GM19351 (cell line): ENCODE measurements at regions not wholly inside any gene's neighbourhood (a gene's known extent, or its start where the extent isn't known, plus 50 kb on each side); places are given as distances from the start of the nearest gene placed in this dataset.
"Not testable (repeated sequence)": the region's sequence is repeated elsewhere in the genome, so short reads cannot be mapped to it uniquely, and the experiment has no call there.

Experiments
- ATAC-seq: cut with Tn5 transposase; IDR thresholded peaks from one replicate; pipeline ENCODE4 v1.9.1; 2021; ENCODE audit warnings: mild to moderate bottlenecking, moderate library complexity; ENCODE audit not compliant: unreplicated experiment

DNA sequence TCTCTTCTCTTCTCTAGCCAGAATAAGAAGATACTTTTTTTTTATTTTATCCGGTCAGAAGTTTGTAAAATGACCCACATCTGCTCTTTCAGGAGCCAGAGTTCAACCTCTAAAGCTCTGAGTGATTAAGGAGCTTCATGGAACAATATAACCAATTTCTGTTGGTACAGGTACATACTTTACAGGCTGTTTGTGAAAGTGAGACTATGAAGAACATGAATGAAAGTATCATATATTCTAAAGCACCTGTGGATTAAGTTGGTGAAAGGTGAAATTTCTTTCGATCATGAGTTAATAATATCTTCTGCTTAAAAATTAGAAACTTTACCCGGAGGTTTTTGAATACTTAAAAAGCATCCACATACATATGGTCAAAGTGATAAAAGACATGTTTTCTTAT lies 65.2 kb downstream of the DMRT2 start:
- ATAC-seq, result no peak

DNA sequence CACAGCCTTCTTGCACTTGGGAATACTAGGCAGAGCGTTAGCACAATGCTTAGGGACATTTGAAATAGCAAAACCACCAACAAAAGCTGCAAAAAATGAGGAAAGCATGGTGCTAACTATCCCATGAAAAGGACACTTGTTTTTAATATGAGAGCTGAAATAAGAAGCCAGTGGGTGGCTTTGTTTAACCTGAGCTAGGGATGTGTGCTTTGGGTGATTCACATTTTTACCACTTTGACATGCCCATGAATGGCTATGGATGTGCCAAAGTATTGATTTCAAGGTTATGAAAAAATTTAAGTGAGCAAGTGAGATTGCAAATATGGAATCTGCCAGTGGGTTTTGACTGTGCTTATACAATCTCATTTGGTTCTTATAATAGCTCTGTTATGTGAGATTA lies 67.3 kb downstream of the DMRT2 start:
- no peak for ATAC-seq

DNA sequence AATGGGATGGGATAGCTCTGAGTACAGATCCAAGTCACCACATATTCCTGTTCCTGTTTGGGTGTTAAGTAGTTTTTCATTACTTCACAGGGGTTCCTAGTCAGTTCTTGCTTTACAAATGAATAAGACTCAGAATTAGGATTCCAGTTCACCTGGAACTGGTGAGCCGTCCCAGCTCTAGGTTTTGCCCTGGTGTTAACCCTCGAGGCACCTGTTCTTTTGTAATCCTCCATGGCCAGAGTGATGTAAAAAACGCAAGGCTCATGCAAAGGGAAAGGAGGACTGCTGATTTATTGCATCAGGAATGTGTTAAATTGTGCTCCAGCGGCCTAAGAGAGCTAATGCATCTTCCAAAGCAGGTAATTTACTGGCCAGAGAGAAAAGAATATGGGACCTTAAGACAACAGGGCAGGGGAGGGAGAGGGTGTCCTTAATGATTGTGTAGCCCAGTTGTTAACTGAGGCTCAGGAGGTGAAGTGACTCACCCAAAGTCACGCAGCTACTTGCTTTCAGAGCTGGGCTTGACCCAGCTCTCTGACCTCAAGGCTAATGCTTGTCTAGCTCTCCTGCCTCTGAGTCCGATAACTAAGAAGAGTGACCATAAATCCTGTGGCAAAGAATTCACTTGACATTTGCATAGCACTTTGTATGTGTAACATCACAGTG lies 70.5 kb downstream of the DMRT2 start:
- no peak for ATAC-seq

DNA sequence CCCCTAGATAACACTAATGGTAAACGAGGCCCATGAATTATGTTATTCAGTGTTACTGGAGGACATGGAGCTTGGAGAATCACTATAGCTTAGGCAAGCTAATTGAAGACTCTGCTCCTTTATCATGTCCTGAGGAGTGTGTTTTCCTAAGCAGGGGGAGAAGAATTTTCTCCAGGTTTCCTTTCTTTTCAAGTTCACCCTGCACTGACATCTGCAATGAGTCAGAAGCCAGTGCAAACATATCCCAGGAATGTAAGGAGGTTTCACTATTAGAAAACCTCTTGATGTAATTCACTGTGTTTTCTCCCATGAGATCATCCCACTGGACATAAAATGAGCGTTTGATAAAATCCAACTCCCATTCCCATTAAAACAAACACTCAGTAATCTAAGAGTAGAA lies 75.6 kb downstream of the DMRT2 start:
- ATAC-seq, result no peak

DNA sequence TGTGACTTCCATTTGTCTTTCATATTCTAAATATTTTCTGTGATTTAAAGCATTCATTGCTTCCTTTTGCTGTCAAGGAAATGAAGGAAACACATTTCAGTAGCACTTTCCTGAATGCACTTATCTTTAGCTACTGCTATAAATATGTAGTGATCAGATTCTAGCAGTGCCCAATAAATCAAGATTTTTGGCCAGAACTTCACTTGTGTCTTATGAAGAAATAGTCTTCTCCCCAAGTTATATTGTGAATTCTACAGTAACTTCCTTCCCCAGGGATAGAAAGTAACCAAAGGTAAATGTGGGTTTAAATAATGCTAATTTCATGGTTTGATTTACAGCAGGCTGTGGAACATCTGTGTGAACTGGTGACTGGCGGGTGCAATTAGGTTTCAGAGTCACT lies 77.9 kb downstream of the DMRT2 start:
- ATAC-seq, result no peak

DNA sequence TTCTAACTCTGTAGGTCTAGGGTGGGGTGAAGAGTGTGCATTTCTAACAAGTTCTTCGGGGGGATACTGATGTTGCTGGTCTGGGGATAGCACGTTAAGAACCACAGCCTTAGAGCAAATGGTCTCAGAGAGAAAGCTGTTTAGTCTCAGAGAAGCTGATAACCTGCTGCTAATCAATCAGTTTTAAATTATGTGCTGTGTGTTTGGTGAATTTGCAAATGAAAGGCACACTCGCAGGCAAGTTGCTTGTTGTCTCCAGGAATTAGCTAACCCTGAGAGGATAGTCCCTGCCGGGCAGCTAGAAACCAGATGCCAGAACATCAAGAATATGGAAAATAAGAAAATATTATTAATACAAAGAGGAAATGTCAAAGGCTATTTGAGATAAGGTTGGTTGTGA lies 79.2 kb downstream of the DMRT2 start:
- no peak for ATAC-seq

DNA sequence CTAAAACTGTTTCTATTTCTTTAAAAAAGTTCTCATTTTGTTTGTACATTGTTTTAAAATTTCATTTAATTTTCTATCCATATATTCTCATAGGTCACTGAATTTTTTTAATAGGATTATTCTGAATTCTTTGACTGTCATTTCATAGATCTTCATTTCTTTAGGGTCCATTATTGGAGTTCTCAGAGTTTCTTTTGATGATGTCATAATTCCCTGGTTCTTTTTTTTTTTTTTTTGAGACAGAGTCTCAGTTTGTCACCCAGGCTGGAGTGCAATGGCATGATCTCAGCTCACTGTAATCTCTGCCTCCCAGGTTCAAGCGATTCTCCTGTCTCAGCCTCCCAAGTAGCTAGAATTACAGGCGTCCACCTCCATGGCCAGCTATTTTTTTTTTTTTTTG lies 89.9 kb downstream of the DMRT2 start:
- ATAC-seq, result no peak

DNA sequence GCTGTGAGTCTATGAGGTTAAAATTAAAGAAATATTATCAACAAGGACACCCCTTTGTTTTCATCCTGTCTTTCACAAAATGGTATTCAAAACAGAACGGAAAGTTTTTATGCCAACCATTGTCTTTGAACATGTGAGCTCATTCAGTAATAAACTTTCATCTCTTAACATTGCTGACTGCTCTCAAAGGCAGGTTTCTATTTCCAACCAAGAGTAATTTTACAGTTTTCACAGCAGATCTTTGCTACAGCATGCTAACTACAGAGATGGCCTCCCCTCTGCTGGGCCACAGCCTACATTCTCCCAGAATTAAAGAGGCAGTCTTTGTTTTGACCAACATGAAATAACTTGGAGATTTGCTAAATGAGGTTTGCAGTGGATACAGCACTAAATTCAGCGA lies 101.5 kb downstream of the DMRT2 start:
- ATAC-seq, result no peak

DNA sequence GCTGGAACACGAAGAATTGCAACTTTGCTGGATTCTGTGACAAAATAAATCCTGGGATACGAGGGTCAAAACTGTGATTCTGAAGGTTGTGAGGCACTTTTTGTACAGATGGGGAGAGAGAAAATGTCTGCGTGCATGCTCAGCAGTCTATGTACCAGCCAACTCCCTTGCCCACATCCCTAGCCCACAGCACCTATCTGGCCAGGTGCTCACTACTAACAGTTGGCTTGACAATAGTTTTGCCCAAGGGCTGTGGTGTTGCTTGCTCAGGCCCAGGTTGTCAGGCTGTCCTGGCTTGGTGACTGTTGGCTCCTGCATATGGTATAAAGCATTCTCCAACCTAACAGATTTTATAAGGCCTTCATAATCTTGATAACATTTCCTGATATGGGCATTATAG lies 102.0 kb downstream of the DMRT2 start:
- ATAC-seq, result no peak

DNA sequence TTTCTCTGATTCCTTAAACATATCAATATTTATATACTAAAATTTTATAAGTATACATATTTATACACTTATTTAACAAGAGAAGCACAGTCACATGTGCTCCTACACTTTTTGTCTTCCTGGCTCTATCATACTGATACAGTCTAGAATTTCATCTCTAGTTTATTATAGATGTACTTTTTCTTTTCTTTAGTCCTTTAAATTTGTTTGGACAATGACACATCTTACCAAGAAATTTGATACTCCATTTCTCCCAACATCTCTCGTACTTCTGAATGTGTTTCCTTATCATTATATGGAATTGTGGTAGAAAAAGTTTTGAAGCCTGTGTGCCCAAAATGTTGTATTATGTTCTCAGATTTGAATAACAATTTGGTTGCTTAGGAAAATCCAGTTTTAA lies 104.6 kb downstream of the DMRT2 start:
- ATAC-seq, result no peak

DNA sequence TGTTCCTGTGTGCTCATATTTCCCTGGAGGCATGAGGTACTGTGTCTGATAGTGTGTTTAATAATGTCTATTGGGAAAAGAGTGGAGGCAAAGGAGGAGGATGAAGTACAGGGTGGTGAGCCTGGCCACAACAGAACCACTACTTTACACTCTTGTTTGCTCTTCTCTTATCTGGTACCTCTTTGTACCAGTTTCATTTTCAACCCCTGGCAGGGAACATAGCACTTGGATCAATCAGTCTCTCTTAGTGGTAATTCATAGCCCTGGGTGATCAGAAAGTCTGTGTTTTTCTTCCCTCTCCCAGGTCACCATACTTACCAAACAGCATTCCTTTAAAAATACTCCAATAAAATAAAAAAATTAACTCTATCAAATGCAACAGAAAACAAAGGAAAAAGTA lies 105.4 kb downstream of the DMRT2 start:
- no peak for ATAC-seq

DNA sequence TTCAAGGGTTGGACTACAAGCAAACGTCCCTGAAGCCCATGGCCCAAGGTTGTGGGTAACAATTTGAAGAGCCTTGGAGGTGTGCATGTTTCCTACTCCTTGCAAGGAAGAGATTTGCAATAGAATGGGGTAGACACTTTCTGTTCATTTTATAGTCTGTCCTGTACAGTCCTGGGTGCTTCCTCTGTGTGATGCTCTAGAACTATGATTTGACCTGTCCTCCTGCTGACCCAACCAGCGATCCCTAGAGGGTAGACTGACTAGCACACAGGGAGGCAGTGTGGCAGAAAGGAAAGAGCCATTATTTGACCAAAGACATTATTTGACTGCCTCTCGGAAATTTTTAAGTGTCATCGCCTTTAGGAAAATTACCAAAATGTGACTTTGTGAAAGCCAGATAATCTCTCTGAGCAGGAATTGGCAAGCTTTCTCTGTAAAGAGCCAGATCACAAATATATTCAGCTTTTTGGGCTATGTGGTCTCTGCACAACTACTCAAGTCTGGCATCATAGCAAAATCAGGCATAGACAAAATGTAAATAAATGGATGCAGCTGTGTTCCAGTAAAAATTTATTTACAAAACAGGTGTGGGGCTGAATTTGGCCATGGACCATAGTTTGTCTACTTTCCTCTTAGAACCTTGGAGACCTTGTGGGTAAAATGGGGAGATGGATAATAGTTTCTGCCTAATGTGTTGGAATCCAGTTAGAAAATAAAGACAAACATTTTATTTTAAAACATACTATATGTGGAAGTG lies 106.8 kb downstream of the DMRT2 start:
- ATAC-seq, result no peak

DNA sequence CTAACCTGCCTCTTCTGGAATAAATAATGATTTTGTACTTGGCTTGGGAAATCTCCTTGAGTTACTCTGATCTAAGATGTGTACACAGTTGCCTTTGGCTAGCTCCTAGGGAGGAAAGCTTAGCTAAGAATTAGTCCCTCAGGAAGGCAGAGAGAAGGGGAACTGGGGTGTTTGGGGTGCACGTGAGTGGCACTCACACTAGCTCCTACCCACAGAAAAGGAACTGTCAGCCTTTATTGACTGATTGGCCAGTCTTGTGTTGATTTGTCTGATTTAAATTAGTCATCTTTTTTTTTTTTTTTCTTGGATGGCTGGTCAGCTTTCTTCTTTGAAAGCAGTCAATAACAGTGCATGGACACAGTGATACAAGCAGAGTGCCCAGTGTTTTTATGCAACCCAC lies 107.7 kb downstream of the DMRT2 start:
- no peak for ATAC-seq

DNA sequence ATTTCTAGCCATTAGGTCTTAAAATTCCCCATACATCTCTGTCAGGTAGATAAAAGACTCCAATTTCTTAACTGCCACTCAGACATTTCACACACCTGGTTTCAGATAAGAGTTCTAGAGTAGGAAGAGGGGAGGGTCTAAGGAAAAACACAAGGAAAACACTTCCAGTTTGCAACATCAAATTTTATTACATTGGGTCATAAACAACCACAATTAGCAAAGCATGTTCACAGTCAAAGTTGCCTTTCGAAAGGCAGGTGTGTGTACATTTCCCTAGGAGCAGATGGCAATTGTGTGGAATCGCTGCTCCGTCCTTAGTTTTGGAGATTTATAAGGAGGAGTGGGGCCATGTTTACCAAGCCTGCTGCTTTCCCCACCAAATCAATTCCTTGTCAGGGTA lies 120.8 kb downstream of the DMRT2 start:
- ATAC-seq, result no peak

DNA sequence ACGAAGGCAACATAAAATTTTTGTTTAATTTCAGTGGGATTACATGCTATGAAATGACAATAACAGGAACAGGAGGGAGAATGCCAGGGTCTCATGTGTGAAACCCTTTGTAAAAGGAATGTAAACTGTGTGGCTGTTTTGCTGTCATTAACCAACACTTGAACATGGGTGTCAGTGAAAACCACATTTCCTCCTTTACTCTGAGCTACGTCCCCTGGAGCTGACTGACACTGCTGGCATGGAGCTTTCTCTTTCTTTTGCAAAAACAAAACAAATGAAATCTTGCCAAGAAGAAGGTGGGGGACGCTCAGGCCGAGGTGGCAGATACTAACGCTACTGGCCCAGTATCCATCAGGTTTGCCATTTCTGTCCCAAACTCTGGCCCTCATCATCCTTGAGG lies 121.4 kb downstream of the DMRT2 start:
- ATAC-seq, result no peak

DNA sequence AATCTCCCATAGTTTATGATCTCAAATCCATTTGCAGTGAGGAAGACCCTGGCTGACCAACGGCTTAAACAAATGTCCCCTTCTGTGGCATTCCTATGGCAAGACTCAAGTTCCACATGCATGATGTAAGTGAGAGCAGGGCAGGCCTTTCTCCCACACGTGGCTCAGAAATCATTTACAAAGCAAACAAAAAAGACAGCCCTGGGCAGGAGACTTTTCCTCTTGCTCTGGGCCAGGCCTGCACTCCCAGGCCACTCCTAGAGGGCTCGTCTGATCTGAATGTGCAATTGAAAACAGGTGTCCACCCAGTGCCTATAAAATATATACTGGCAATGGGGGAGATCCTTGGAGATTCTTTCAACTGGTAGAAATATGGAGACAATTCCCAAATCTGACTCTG lies 123.1 kb downstream of the DMRT2 start:
- ATAC-seq, result no peak

DNA sequence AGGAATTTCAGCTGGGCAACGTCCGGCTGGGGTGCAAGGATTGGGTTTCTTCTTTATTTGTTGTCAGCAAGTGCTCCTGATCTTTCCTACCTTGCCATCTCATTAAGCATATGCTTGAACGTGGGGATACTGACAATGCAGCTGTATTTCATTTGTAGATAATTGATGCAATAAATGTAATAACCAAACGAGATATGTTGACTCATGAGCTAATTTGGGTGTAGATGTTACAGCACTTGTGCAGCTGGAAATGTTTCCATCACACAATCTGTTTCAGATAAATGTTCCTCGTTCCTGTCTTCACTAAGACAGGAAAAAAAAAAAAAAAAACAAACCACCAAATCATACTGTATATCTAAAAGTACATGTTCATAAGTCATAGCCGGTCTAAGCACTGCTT lies 123.8 kb downstream of the DMRT2 start:
- no peak for ATAC-seq

DNA sequence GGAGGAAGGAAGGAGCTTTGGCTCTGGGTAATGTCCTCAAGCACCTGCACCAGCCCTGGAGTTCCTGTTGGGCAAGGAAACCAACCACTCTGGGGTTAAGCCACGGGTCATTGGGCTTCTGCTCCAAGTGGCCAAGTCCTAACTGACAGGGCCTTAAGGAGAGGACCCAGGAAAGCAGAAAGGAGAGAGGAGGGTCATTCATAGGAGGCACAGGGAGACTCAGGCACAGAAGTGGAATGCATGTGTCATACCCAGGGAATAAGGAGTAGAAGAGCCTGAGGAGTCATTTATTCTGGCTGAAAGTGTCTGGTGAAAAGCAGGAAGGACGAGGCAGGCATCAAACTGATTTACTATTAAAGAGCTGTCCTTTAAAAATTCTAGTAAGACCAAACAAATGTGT lies 129.2 kb downstream of the DMRT2 start:
- no peak for ATAC-seq

DNA sequence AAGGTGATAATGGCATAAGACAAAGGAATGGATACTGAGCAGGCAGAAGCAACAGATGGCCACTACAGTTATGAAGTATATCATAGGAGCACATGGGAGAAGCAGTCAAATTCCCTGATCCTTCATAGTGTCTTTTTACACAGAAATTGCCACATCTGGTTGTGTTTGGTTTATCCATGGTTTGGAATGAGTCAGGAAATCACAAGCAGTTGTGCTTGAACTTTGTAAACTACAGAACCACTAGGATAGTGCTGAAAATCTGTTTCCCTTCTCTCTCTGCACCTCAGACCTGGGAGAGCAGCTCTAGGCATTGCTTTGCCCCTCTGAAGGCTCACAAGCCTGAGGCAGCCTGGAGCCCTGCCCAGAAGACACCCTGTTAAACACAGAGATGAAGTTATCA lies 134.0 kb downstream of the DMRT2 start:
- no peak for ATAC-seq

DNA sequence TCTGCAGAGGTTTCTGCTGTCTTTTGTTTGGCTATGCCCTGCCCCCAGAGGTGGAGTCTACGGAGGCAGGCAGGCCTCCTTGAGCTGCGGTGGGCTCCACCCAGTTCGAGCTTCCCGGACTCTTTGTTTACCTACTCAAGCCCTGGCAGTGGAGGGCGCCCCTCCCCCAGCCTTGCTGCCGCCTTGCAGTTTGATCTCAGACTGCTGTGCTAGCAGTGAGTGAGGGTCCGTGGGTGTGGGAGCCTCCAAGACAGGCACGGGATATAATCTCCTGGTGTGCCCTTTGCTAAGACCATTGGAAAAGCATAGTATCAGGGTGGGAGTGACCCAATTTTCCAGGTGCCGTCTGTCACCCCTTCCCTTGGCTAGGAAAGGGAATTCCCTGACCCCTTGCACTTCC lies 137.0 kb downstream of the DMRT2 start:
- not testable (repeated sequence) for ATAC-seq

DNA sequence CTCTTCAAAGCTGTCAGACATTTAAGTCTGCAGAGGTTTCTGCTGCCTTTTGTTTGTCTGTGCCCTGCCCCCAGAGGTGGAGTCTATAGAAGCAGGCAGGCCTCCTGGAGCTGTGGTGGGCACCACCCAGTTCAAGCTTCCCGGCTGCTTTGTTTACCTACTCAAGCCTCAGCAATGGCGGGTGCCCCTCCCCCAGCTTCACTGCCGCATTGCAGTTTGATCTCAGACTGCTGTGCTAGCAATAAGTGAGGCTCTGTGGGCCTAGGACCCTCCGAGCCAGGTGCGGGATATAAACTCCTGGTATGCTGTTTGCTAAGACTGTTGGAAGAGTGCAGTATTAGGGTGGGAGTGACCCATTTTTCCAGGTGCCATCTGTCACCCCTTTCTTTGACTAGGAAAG lies 145.5 kb downstream of the DMRT2 start:
- ATAC-seq, result not testable (repeated sequence)

DNA sequence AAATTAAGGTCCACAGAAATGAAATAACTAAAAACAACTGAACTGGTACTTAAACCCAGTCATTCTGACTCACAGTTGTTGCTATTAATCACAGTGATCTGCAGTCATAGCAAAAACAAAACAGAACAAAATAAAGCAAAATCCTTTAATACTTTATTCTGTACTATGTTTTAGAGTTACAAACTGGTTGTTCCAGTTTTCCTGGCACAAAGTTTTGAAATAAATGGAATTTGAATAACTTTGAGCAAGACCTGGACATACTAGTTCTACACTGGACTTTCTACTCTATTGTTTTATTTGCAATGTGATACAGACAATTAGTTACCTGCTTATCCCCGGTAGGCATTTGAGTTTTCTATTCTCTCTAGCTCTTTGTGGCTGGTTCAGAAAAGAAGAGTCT lies 147.9 kb downstream of the DMRT2 start:
- no peak for ATAC-seq

DNA sequence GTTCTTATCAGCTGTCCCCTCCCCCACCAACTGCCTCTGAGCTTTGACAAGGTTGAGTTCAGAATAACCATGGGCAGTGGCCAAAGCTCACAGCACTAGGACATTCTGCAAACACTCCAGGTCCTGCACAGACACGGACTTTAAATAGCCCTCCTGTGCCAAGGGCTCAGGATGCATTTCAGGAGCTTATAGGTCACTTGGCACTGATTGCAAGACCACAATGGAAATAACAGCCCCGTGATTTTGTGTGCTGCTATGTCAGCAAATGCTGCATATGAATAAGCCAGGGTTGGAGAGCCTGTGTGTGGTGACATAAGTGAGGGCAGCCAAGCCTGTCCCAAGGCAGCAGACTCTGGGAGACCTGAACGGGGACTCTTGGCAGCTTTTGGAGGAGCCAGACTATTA lies 150.7 kb downstream of the DMRT2 start:
- no peak for ATAC-seq
